ENCODE measurements at regions not wholly inside any gene's neighbourhood (a gene's known extent, or its start where the extent isn't known, plus 50 kb on each side); places are given as distances from the start of the nearest gene placed in this dataset.
"Not testable (repeated sequence)": the region's sequence is repeated elsewhere in the genome, so short reads cannot be mapped to it uniquely, and the experiment has no call there.

- peaks cover 2% of the 10 kb centered on the region for H3K36me3 Mint-ChIP-seq
- no peak overlapping the region for H3K27ac Mint-ChIP-seq
- peaks cover 36% of the 10 kb centered on the region for H3K27me3 Mint-ChIP-seq
- no peak for ATAC-seq
- peaks cover 11% of the 10 kb centered on the region for H3K4me1 Mint-ChIP-seq
- CTCF ChIA-PET, result no interaction called here
- no peak overlapping the region for H3K4me3 Mint-ChIP-seq
- no peak for DNase-seq
- no peaks in the 10 kb centered on the region for H3K9me3 Mint-ChIP-seq (ENCODE audit: low read depth)
Measured at GRCh38 chr6:16822975-16823717, 61.9 kb upstream of the ATXN1 start.

GRCh38 chr6:16822529-16822928 lies 61.3 kb upstream of the ATXN1 start:
- peaks cover 6% of the 10 kb centered on the region for H3K4me1 Mint-ChIP-seq
- H3K9me3 Mint-ChIP-seq (ENCODE audit: low read depth), result no peaks in the 10 kb centered on the region
- CTCF ChIA-PET, result no interaction called here

GRCh38 chr6:16821834-16822264 lies 60.6 kb upstream of the ATXN1 start:
- no peaks in the 10 kb centered on the region for H3K36me3 Mint-ChIP-seq
- H3K9me3 Mint-ChIP-seq (ENCODE audit: low read depth), result no peaks in the 10 kb centered on the region
- H3K27me3 Mint-ChIP-seq, result peaks cover 35% of the 10 kb centered on the region
- DNase-seq, result no peak
- CTCF ChIA-PET, result interaction anchor here (0.7 kb wide), 1 partner anchor 15 kb away, joined by 4 read pairs; no protein-coding TSS in a partner anchor
- ATAC-seq, result no peak
- H3K27ac Mint-ChIP-seq, result no peak overlapping the region
- no peaks in the 10 kb centered on the region for H3K4me1 Mint-ChIP-seq
- H3K4me3 Mint-ChIP-seq, result no peak overlapping the region

More at GRCh38 chr6:16822529-16822928, 61.3 kb upstream of the ATXN1 start:
- Mint-ChIP-seq H3K36me3 (peaks cover 1% of the 10 kb centered on the region), H3K4me3 (no peak overlapping the region), H3K27me3 (peaks cover 38% of the 10 kb centered on the region), H3K27ac (no peak overlapping the region)
- ATAC-seq (no peak), DNase-seq (no peak)

GRCh38 chr6:16820262-16820661 lies 59.0 kb upstream of the ATXN1 start:
- not testable (repeated sequence) for H3K4me1 Mint-ChIP-seq; ATAC-seq; H3K9me3 Mint-ChIP-seq (ENCODE audit: low read depth); DNase-seq; H3K36me3 Mint-ChIP-seq; H3K27ac Mint-ChIP-seq; H3K4me3 Mint-ChIP-seq
- H3K27me3 Mint-ChIP-seq, result peaks cover 35% of the 10 kb centered on the region
- CTCF ChIA-PET, result interaction anchor here (0.6 to 1.7 kb wide), 2 partner anchors 489 to 1013 kb away, joined by 3 to 6 read pairs; no protein-coding TSS in a partner anchor

- DNase-seq (no peak), ATAC-seq (no peak)
- CTCF ChIA-PET, result interaction anchor here (0.6 to 1.7 kb wide), 3 partner anchors 348 to 1013 kb away, joined by 3 to 6 read pairs (median 3); no protein-coding TSS in a partner anchor
- peaks cover 31% of the 10 kb centered on the region for H3K27me3 Mint-ChIP-seq
- no peak overlapping the region for H3K4me3 Mint-ChIP-seq
- H3K9me3 Mint-ChIP-seq (ENCODE audit: low read depth), result no peaks in the 10 kb centered on the region
- H3K36me3 Mint-ChIP-seq, result no peaks in the 10 kb centered on the region
- H3K4me1 Mint-ChIP-seq, result no peaks in the 10 kb centered on the region
- no peak overlapping the region for H3K27ac Mint-ChIP-seq
Measured at GRCh38 chr6:16819752-16820151, 58.5 kb upstream of the ATXN1 start.

GRCh38 chr6:16818992-16819626 lies 57.8 kb upstream of the ATXN1 start:
- Mint-ChIP-seq H3K36me3 (no peaks in the 10 kb centered on the region), H3K9me3 (ENCODE audit: low read depth) (no peaks in the 10 kb centered on the region), H3K4me1 (no peaks in the 10 kb centered on the region), H3K27ac (no peak overlapping the region), H3K27me3 (peaks cover 30% of the 10 kb centered on the region), H3K4me3 (no peak overlapping the region)
- DNase-seq (no peak), ATAC-seq (no peak)
- CTCF ChIA-PET, result interaction anchor here (0.6 to 1.7 kb wide), 3 partner anchors 14 to 488 kb away, joined by 3 to 6 read pairs (median 3); no protein-coding TSS in a partner anchor

GRCh38 chr6:16817594-16817993 lies 56.3 kb upstream of the ATXN1 start:
- Mint-ChIP-seq H3K36me3 (peaks cover 6% of the 10 kb centered on the region), H3K4me1 (no peaks in the 10 kb centered on the region), H3K9me3 (ENCODE audit: low read depth) (peaks cover 6% of the 10 kb centered on the region), H3K27me3 (peaks cover 28% of the 10 kb centered on the region), H3K27ac (no peak overlapping the region), H3K4me3 (no peak overlapping the region)
- CTCF ChIA-PET, result interaction anchor here (0.8 kb wide), 2 partner anchors 47 to 198 kb away, joined by 3 read pairs; no protein-coding TSS in a partner anchor
- DNase-seq (no peak), ATAC-seq (no peak)

- no peak overlapping the region for H3K27ac Mint-ChIP-seq
- H3K4me3 Mint-ChIP-seq, result no peak overlapping the region
- peaks cover 8% of the 10 kb centered on the region for H3K9me3 Mint-ChIP-seq (ENCODE audit: low read depth)
- H3K27me3 Mint-ChIP-seq, result peaks cover 26% of the 10 kb centered on the region
- ATAC-seq, result no peak
- no peaks in the 10 kb centered on the region for H3K4me1 Mint-ChIP-seq
- H3K36me3 Mint-ChIP-seq, result peaks cover 13% of the 10 kb centered on the region
- no peak for DNase-seq
- CTCF ChIA-PET, result interaction anchor here (0.8 kb wide), 1 partner anchor 46 kb away, joined by 3 read pairs; no protein-coding TSS in a partner anchor
Measured at GRCh38 chr6:16816891-16817290, 55.6 kb upstream of the ATXN1 start.

GRCh38 chr6:16812993-16813392 lies 51.7 kb upstream of the ATXN1 start:
- Mint-ChIP-seq H3K9me3 (ENCODE audit: low read depth) (peaks cover 18% of the 10 kb centered on the region), H3K4me3 (no peak overlapping the region), H3K27me3 (peaks cover 10% of the 10 kb centered on the region), H3K36me3 (peaks cover 24% of the 10 kb centered on the region), H3K27ac (no peak overlapping the region), H3K4me1 (peaks cover 2% of the 10 kb centered on the region)
- DNase-seq, result no peak
- no peak for ATAC-seq
- CTCF ChIA-PET, result interaction anchor here (0.6 kb wide), 1 partner anchor 720 kb away, joined by 3 read pairs; no protein-coding TSS in a partner anchor

- H3K36me3 Mint-ChIP-seq, result peaks cover 24% of the 10 kb centered on the region
- H3K4me3 Mint-ChIP-seq, result no peak overlapping the region
- H3K9me3 Mint-ChIP-seq (ENCODE audit: low read depth), result peaks cover 18% of the 10 kb centered on the region
- CTCF ChIA-PET, result no interaction called here
- no peak overlapping the region for H3K27ac Mint-ChIP-seq
- H3K4me1 Mint-ChIP-seq, result peaks cover 2% of the 10 kb centered on the region
- no peak for ATAC-seq
- H3K27me3 Mint-ChIP-seq, result peaks cover 5% of the 10 kb centered on the region
- no peak for DNase-seq
Measured at GRCh38 chr6:16811277-16811979, 50.2 kb upstream of the ATXN1 start.
